GM12878 (cell line): ENCODE measurements at regions not wholly inside any gene's neighbourhood (a gene's known extent, or its start where the extent isn't known, plus 50 kb on each side); places are given as distances from the start of the nearest gene placed in this dataset.

Experiments used
- ATAC-seq: fragments of 200-7000 bp; cut with Tn5 transposase; 3 replicates; pipeline ENCODE4 v1.9.1; 2020; ENCODE audit warnings: mild to moderate bottlenecking, moderate library complexity
- BruUV-seq: library from RNA; stranded (reverse); fragments of 400-500 nt; replicated peaks from 2 replicates; lab custom pipeline; 2021; lab: Mats Ljungman, UMichigan
- CTCF ChIA-PET: fragments of 300-600 bp; sonication (Branson Sonifier 250); formaldehyde crosslinking; extraction: SDS; loops from one replicate; lab custom pipeline; 2021; ENCODE audit warnings: inconsistent platforms; lab: Yijun Ruan, JAX
- POLR2A ChIA-PET: fragments of 350-600 bp; formaldehyde crosslinking; extraction: SDS; loops from one replicate; lab custom pipeline; 2021; ENCODE audit warnings: inconsistent platforms; lab: Charles Lee
- RAD21 ChIA-PET: fragments of 300-600 bp; sonication (Branson Sonifier 250); formaldehyde crosslinking; loops from one replicate; lab custom pipeline; 2023; ENCODE audit warnings: antibody characterized with exemption; ENCODE audit not compliant: unreplicated experiment; lab: Charles Lee
- SMC1A ChIA-PET: fragments of 300-600 bp; sonication (Branson Sonifier 250); formaldehyde crosslinking; loops from one replicate; lab custom pipeline; 2023; ENCODE audit not compliant: unreplicated experiment, uncharacterized antibody; lab: Charles Lee
- DNase-seq: peaks from one replicate; pipeline ENCODE4 v3.0.0-alpha.2; 2011; ENCODE audit warnings: low read depth, low spot score
- FAIRE-seq: peaks from 3 replicates; lab custom pipeline; 2011; peaks lifted over from hg19 to GRCh38; lab: Jason Lieb, UNC
- H2AFZ ChIP-seq: 2 replicates; pipeline ENCODE4 v1.6.0; 2011; ENCODE audit warnings: low read depth, low read length, control low read depth; ENCODE audit not compliant: control insufficient read depth
- H3K27ac ChIP-seq: 2 replicates; pipeline ENCODE4 v1.5.1; 2011; ENCODE audit warnings: control low read depth; ENCODE audit not compliant: control insufficient read depth, insufficient read depth
- H3K27me3 ChIP-seq, 2 experiments: replicated peaks in 1 of 2; 2 replicates each; pipeline versions ENCODE4 v1.6.0 to v1.6.1; 2011; ENCODE audit warnings: low read length in 1 of 2; ENCODE audit not compliant: control insufficient read depth in 2 of 2, insufficient read depth in 2 of 2
- H3K36me3 ChIP-seq, 2 experiments: 2 replicates each; pipeline ENCODE4 v1.5.1; 2011; ENCODE audit warnings: low read length in 1 of 2; ENCODE audit not compliant: control insufficient read depth in 2 of 2, insufficient read depth in 2 of 2
- H3K4me1 ChIP-seq: 2 replicates; pipeline ENCODE4 v1.6.1; 2011; ENCODE audit warnings: mild to moderate bottlenecking, low read length, moderate library complexity, mixed read lengths; ENCODE audit not compliant: control insufficient read depth, insufficient read depth
- H3K4me2 ChIP-seq: 2 replicates; pipeline ENCODE4 v1.6.0; 2011; ENCODE audit warnings: control low read depth; ENCODE audit not compliant: control insufficient read depth, insufficient read depth
- H3K4me3 ChIP-seq: fragments of 200-600 bp; sonication (generic); 2 replicates; pipeline ENCODE4 v1.5.1; 2016
- H3K79me2 ChIP-seq: 2 replicates; pipeline ENCODE4 v1.6.0; 2011; ENCODE audit warnings: low read length; ENCODE audit not compliant: control insufficient read depth, insufficient read depth
- H3K9ac ChIP-seq: 2 replicates; pipeline ENCODE4 v1.8.0; 2011; ENCODE audit warnings: low read length, control low read depth, mixed read lengths; ENCODE audit not compliant: control insufficient read depth, insufficient read depth
- H3K9me3 ChIP-seq: replicated peaks from 3 replicates; pipeline ENCODE4 v1.5.1; 2011; ENCODE audit warnings: mild to moderate bottlenecking, low read length; ENCODE audit not compliant: control insufficient read depth, insufficient read depth
- H4K20me1 ChIP-seq: 2 replicates; pipeline ENCODE4 v1.6.0; 2011; ENCODE audit not compliant: control insufficient read depth, insufficient read depth
- EGR1 ChIP-seq, 2 experiments: IDR thresholded peaks; 1 replicate in 1 of 2; 2 replicates in 1 of 2; pipeline ENCODE4 v1.6.1; 2011 to 2012; ENCODE audit warnings: low read depth in 2 of 2, low read length in 2 of 2, borderline replicate concordance in 1 of 2, mild to moderate bottlenecking in 1 of 2, moderate library complexity in 1 of 2
- RAD21 ChIP-seq: IDR thresholded peaks from 2 replicates; pipeline ENCODE4 v1.6.1; 2011; ENCODE audit warnings: mild to moderate bottlenecking, low read depth, low read length, moderate library complexity; ENCODE audit not compliant: insufficient read depth
- RUNX3 ChIP-seq: IDR thresholded peaks from 2 replicates; pipeline ENCODE4 v1.6.1; 2012; ENCODE audit warnings: low read length, inconsistent platforms
- SIX5 ChIP-seq: IDR thresholded peaks from 2 replicates; pipeline ENCODE4 v1.6.1; 2011; ENCODE audit warnings: mild to moderate bottlenecking, low read depth, low read length, moderate library complexity; ENCODE audit not compliant: severe bottlenecking
- SMARCA5 ChIP-seq: fragments of 450-650 bp; IDR thresholded peaks from 2 replicates; pipeline ENCODE4 v1.6.1; 2017; ENCODE audit warnings: mild to moderate bottlenecking
- SMC3 ChIP-seq: IDR thresholded peaks from 2 replicates; pipeline ENCODE4 v1.6.1; 2011; ENCODE audit warnings: low read length, improper control_type of control experiment, borderline replicate concordance
- YBX1 ChIP-seq: fragments of 450-650 bp; IDR thresholded peaks from 2 replicates; pipeline ENCODE4 v1.6.1; 2016; ENCODE audit warnings: antibody characterized with exemption
- YY1 ChIP-seq: IDR thresholded peaks from 2 replicates; pipeline ENCODE4 v1.6.1; 2011; ENCODE audit warnings: low read depth, mild to moderate bottlenecking, low read length
- WGBS: methylation state at CpG from one replicate; pipeline ENCODE4 v1.1.6; 2016; ENCODE audit warnings: low lambda C conversion rate; ENCODE audit not compliant: insufficient replicate concordance, insufficient coverage; ENCODE audit errors: missing lambda C conversion rate; 5-methylcytosine and 5-hydroxymethylcytosine counted together
- in situ Hi-C: fragments of 300-500 bp; cut with MboI; formaldehyde crosslinking; loops from 9 replicates; pipeline ENCODE4 v1.14.3; 2018; ENCODE audit warnings: mixed read lengths
- intact Hi-C: fragments of 100-400 bp; cut with micrococcal nuclease; formaldehyde crosslinking; loops from one replicate; pipeline ENCODE4 v1.14.2; 2022; ENCODE audit not compliant: unreplicated experiment
- TF ChIP-seq, protein P1 (sequence below), 3 experiments: IDR thresholded peaks in 2 of 3; conservative IDR thresholded peaks in 1 of 3; 2 replicates each; pipeline ENCODE4 v1.5.1; 2011; ENCODE audit warnings: low read depth in 3 of 3, low read length in 3 of 3, mild to moderate bottlenecking in 3 of 3, control low read depth in 2 of 3, moderate library complexity in 2 of 3, inconsistent platforms in 1 of 3, mixed read lengths in 1 of 3; ENCODE audit not compliant: control insufficient read depth in 2 of 3, insufficient read depth in 1 of 3; ENCODE audit errors: extremely low read depth in 1 of 3

GRCh38 chr5:38193015-38193581 lies 65.3 kb upstream of the EGFLAM start:
- CTCF ChIA-PET, result interaction anchor here (0.6 to 5.4 kb wide), 33 partner anchors 9 to 857 kb away, joined by 3 to 52 read pairs (median 4); no protein-coding TSS in a partner anchor
- no peaks in the 10 kb centered on the region for H3K4me1 ChIP-seq

More at GRCh38 chr5:38193015-38193581, 65.3 kb upstream of the EGFLAM start:
- FAIRE-seq (no peak), ATAC-seq (peak; percentile 86), DNase-seq (no peak)
- H3K9me3 ChIP-seq, result no peaks in the 10 kb centered on the region
- ChIA-PET SMC1A (interaction anchor here (1.0 to 4.5 kb wide), 16 partner anchors 13 to 782 kb away, joined by 3 to 22 read pairs (median 4); no protein-coding TSS in a partner anchor), POLR2A (interaction anchor here (0.6 kb wide), 1 partner anchor 481 kb away, joined by 5 read pairs; no protein-coding TSS in a partner anchor), RAD21 (interaction anchor here (0.8 to 2.6 kb wide), 8 partner anchors 112 to 780 kb away, joined by 3 to 16 read pairs (median 4); no protein-coding TSS in a partner anchor)
- peak; percentile 91 for TF ChIP-seq YY1
- TF ChIP-seq RUNX3, result 0 out of 2 replicates have a peak, but pooled peaks have one; percentile 14
- TF ChIP-seq EGR1 (IDR thresholded peaks at IDR 0.05; ENCODE audit: borderline replicate concordance in 1 of 2, low read depth in 2 of 2, low read length in 2 of 2), result no peak
- TF ChIP-seq SMARCA5, result peak; percentile 30; the same call in 1 of the 2 replicates
- TF ChIP-seq, protein P1, sequence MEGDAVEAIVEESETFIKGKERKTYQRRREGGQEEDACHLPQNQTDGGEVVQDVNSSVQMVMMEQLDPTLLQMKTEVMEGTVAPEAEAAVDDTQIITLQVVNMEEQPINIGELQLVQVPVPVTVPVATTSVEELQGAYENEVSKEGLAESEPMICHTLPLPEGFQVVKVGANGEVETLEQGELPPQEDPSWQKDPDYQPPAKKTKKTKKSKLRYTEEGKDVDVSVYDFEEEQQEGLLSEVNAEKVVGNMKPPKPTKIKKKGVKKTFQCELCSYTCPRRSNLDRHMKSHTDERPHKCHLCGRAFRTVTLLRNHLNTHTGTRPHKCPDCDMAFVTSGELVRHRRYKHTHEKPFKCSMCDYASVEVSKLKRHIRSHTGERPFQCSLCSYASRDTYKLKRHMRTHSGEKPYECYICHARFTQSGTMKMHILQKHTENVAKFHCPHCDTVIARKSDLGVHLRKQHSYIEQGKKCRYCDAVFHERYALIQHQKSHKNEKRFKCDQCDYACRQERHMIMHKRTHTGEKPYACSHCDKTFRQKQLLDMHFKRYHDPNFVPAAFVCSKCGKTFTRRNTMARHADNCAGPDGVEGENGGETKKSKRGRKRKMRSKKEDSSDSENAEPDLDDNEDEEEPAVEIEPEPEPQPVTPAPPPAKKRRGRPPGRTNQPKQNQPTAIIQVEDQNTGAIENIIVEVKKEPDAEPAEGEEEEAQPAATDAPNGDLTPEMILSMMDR (IDR thresholded peaks at IDR 0.05 in 2 of 3, conservative IDR thresholded peaks at IDR 0.05 in 1 of 3; ENCODE audit: control insufficient read depth in 2 of 3, extremely low read depth in 1 of 3, insufficient read depth in 1 of 3, low read depth in 3 of 3, low read length in 3 of 3), result peak; percentile 86 to 91 (median 87)
- TF ChIP-seq SIX5, result no peak
- peak; percentile 90 for TF ChIP-seq RAD21
- no peak for TF ChIP-seq YBX1
- TF ChIP-seq SMC3, result peak; percentile 95
- H3K36me3 ChIP-seq, result no peaks in the 10 kb centered on the region
- in situ Hi-C loops, result loop anchor here (10.0 kb wide), 1 partner anchor 778 kb away; no protein-coding TSS in a partner anchor
- H4K20me1 ChIP-seq, result no peaks in the 10 kb centered on the region
- intact Hi-C loops, result loop anchor here (1.0 to 2.0 kb wide), 3 partner anchors 356 to 780 kb away; no protein-coding TSS in a partner anchor
- H3K79me2 ChIP-seq, result no peaks in the 10 kb centered on the region
- H3K9ac ChIP-seq, result no peak overlapping the region
- BruUV-seq, result no TSS peak
- no peak overlapping the region for H3K4me2 ChIP-seq
- no peak overlapping the region for H3K27ac ChIP-seq
- no peaks in the 10 kb centered on the region; a peak in 2 of 4 replicates for H3K27me3 ChIP-seq
- no peak overlapping the region for H2AFZ ChIP-seq
- WGBS, result 24% methylated on average over 13 of the region's 13 CpGs
- H3K4me3 ChIP-seq, result no peak overlapping the region
